GM23248 (cell line): ENCODE measurements at regions not wholly inside any gene's neighbourhood (a gene's known extent, or its start where the extent isn't known, plus 50 kb on each side); places are given as distances from the start of the nearest gene placed in this dataset.

Source experiments
- EZH2 ChIP-seq: fragments of 200-600 bp; sonication (generic); IDR thresholded peaks from 2 replicates; pipeline ENCODE4 v1.6.1; 2018; ENCODE audit warnings: antibody characterized with exemption, mild to moderate bottlenecking; ENCODE audit not compliant: insufficient read depth, poor library complexity, severe bottlenecking
- EZH2phosphoT487 ChIP-seq: fragments of 200-600 bp; sonication (generic); IDR thresholded peaks from 2 replicates; pipeline ENCODE4 v1.6.1; 2018; ENCODE audit warnings: antibody characterized with exemption, moderate library complexity, mild to moderate bottlenecking, low read depth; ENCODE audit not compliant: insufficient read depth

GRCh38 chr3:177600411-177600810 is 403.1 kb upstream of the TBL1XR1 start:
- TF ChIP-seq EZH2 = no peak
- TF ChIP-seq EZH2phosphoT487 = no peak
